ENCODE measurements at regions not wholly inside any gene's neighbourhood (a gene's known extent, or its start where the extent isn't known, plus 50 kb on each side); places are given as distances from the start of the nearest gene placed in this dataset.

GRCh38 chr2:62643100-62643471 lies 62.4 kb upstream of the EHBP1 start:
- TF ChIP-seq POLR2A (IDR thresholded peaks at IDR 0.05) (no peak), CTCF (IDR thresholded peaks at IDR 0.05) (no peak)

All from adrenal gland (tissue), 5 donors.